ENCODE measurements at regions not wholly inside any gene's neighbourhood (a gene's known extent, or its start where the extent isn't known, plus 50 kb on each side); places are given as distances from the start of the nearest gene placed in this dataset.

DNA sequence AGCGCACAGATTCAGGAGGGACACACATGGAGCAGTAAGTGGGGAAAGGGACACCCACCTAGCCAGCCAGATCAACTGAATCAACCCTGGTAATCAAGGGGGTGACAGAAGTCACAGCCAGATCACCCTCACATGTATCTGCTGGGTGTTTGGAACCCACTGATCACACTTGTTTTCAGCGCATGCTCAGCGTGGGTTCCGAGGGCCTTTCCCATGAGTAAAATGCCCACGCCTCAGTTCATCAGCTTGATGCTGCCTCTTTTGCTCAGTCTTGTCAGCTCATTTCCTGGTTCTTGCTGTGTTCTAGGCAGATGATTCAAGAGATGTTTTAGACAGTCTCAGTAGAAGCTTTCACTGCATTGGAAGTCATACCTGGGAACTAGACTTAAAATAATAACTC, 123.2 kb upstream of the SLC30A5 start:
- no peak for TF ChIP-seq POLR2A (IDR thresholded peaks at IDR 0.05)
- TF ChIP-seq CTCF (IDR thresholded peaks at IDR 0.05 in 8 of 11, conservative IDR thresholded peaks at IDR 0.05 in 3 of 11), result no peak
- TF ChIP-seq POLR2AphosphoS5 (IDR thresholded peaks at IDR 0.05), result no peak
